Caki2 (cell line): ENCODE measurements at regions not wholly inside any gene's neighbourhood (a gene's known extent, or its start where the extent isn't known, plus 50 kb on each side); places are given as distances from the start of the nearest gene placed in this dataset.

Source experiments
- DNase-seq: peaks from one replicate; pipeline ENCODE4 v3.0.0-alpha.2; 2015; ENCODE audit warnings: low read depth
- in situ Hi-C: cut with HindIII; loops from 2 replicates; pipeline ENCODE4 v1.10.0; 2016; ENCODE audit warnings: low sequenced_read_pairs, low pct_unique_long_range_greater_than_20kb, mixed read lengths

GRCh38 chr6:93624408-93624807, 205.0 kb upstream of the EPHA7 start:
- in situ Hi-C loops, result no loop called here
- no peak for DNase-seq

- in situ Hi-C loops, result no loop called here
- no peak for DNase-seq
Measured at GRCh38 chr6:93621442-93621841, 202.1 kb upstream of the EPHA7 start.

DNA sequence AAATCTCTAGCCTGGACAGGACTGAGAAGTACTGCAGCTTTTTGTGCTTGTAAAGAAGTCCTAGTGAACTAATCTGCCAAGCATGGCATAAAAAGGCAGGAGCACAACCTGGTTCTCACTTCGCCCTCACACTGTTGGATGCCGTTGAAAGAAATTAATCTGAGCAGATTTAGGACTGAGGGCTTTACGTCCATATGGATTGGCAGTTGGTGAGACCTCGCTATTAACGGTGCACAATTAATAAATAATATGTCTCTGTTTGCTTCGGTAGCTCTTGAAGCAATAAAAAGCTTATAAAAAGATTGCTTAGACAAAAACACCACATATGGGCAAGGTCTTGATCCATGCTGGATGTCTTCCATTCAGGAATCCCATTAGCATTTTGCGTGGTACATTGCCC, 185.6 kb upstream of the EPHA7 start:
- DNase-seq, result no peak
- in situ Hi-C loops, result no loop called here

- in situ Hi-C loops, result no loop called here
- no peak for DNase-seq
Measured at GRCh38 chr6:93592417-93592816, 173.1 kb upstream of the EPHA7 start.

DNA sequence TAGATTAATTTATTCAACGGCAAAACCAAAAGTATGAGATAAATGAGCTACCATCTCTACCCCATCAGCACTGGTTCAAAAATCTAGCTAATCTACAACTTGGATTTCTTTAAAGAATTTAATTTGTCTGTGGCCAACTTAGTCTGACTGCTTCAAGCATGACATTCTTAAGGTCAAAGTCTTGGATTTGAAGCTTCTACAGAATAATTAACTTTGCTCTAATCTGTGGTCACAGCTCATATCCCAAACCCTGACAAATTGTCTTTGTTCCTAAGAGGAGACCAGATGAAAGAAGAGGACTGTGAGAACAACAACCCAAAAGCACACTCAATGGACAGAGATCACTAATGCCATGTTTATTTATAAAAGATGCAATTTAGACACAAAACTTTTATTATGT, 166.9 kb upstream of the EPHA7 start:
- no peak for DNase-seq
- in situ Hi-C loops, result no loop called here

DNA sequence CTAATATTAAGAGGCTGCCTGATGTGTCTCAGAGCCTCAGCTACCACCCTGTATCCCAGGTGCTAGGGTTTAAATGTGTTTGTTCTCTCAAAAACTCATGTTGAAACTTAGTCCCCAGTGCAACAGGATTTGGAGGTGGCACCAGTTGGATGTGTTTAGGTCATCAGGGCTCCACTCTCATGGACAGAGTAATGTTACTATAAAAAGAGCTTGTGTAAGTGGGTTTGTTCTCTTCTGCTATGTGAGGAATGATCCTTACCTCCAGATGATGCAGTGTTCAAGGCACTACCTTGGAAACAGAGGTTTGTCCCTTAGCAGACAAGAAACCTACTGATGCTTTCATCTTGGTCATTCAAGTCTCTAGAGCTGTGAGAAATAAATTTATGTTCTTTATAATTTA, 164.9 kb upstream of the EPHA7 start:
- in situ Hi-C loops, result no loop called here
- no peak for DNase-seq

DNA sequence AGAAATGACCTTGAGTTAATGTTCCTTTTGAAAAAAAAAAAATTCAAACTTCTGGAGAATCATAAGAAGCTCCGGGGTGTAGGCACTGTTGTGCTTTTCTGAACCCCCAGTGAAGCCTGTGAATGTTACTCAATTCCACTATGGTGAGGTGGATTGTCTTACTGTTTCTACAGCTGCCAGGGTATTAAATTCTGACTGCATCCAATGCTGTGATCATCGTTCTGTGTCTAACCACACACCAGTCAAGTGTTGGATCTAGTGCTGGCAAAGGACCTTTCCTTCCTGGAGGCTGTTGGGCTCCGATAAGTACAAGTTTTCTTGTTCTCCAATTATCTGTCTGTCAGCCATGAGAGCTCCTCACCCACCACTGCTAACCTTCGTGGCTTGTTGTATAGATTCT, 162.0 kb upstream of the EPHA7 start:
- in situ Hi-C loops, result no loop called here
- DNase-seq, result no peak

GRCh38 chr6:93580446-93580845, 161.1 kb upstream of the EPHA7 start:
- in situ Hi-C loops, result no loop called here
- no peak for DNase-seq

GRCh38 chr6:93575495-93576267, 156.3 kb upstream of the EPHA7 start:
- in situ Hi-C loops, result no loop called here
- no peak for DNase-seq

DNA sequence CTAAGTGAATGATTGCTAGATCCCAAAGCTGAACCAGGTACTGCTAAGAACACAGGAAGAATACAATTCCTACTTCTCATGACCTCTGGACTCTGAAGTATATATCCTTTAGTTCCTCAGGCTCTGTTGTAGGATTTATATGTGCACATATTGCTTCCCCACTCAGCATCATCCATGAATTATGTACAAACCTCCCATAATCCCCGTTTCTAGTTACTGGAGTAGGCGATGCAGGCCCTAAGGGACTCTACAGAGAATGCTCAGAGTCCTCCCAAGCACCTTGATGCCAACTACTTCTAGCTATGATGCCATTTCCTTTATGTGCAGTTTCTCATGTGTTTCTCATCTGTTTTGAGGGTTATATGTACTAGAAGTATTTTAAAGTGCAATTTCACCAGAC, 154.9 kb upstream of the EPHA7 start:
- in situ Hi-C loops, result no loop called here
- no peak for DNase-seq

GRCh38 chr6:93571346-93571745, 152.0 kb upstream of the EPHA7 start:
- DNase-seq, result no peak
- in situ Hi-C loops, result no loop called here

GRCh38 chr6:93568169-93568568, 148.8 kb upstream of the EPHA7 start:
- in situ Hi-C loops, result no loop called here
- no peak for DNase-seq

DNA sequence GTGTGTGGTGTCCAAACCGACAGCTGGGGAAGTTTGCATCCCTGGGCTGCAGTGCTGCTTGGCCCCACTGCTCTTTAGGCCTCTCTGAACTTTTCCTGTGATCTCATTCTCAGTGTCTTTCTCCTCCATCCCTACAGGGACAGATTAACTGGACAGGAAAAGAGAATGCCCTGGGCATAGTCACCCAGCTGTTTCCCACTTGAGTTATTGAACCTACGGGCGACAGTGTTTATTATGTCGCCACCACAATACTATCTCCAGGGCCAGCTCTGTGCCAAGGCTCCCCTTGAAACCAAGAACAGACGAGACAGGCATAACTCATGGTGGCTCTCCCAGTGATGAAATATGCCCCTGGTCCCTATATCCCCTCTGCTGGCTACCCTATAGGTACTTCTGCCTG, 147.8 kb upstream of the EPHA7 start:
- in situ Hi-C loops, result no loop called here
- DNase-seq, result no peak

DNA sequence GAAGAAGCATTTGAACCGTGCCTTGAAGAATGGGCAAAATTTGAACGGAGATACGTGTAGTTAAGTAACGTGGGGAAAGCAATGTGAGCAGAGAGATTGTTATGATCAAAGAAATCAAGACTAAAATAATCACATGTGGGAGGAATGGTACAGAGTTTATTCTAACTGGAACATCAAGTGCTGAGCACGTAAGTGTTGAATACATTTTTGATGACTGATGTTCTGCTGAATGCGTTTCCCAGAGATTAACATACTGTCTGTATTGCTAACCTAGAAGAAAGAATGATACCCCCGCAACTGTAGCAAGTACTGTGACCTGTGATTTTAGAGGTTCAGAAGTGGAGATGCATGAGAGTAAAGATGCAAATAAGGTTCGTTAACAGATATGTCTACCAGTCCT, 146.9 kb upstream of the EPHA7 start:
- no peak for DNase-seq
- in situ Hi-C loops, result no loop called here

GRCh38 chr6:93562582-93562981, 143.2 kb upstream of the EPHA7 start:
- no peak for DNase-seq
- in situ Hi-C loops, result no loop called here

- DNase-seq, result no peak
- in situ Hi-C loops, result no loop called here
Measured at GRCh38 chr6:93555292-93555691, 135.9 kb upstream of the EPHA7 start.

DNA sequence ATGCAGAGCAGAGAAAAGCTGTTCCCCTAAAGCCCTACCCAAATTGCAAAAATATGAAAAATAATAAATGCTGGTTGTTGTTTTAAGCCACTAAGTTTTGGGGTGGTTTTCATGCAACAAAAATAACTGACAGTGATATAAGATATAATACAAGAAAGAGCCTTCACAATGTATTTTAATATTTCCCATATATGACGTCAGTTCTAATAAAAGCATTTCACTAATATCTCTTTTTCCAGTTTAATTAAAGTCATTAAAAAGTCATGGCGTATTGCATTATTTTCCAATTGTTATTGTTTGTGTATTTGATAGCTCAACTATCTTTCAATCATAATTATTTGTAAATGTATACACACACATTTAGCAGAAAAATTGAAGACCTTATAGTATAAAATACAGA, 134.7 kb upstream of the EPHA7 start:
- no peak for DNase-seq
- in situ Hi-C loops, result no loop called here

DNA sequence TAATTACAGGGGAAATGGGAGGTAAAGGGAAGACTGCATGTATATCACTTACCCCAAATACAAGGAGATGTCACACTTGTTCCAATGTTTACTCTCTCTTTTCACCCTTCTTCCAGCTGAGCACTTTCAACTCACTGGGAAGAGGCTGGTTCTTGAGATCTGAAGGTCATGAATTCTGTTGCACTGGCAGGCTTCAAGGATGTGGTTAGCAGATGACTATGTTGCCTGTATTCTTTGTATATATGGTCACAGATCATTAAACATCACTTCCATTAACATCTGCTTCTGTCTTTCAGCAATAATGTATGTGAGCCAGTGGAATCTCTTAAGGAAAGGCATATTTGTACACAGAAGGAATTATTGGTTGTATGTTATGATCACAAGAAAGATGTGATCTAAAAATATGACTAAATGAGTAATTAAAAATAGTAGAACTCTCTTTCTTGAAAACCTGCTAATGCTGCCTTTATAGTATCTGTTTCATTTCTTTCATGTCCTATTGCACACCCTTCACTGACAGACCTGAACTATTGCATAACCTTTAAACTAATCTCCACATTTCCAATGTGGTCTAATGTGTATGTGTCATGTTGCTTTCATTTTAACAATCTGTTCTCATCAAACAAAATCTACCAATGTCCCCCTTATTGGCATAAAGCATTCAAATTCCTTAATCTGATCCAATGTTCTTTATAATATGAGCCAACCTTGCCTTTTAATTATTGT, 131.4 kb upstream of the EPHA7 start:
- in situ Hi-C loops, result no loop called here
- peak; percentile 34 for DNase-seq

DNA sequence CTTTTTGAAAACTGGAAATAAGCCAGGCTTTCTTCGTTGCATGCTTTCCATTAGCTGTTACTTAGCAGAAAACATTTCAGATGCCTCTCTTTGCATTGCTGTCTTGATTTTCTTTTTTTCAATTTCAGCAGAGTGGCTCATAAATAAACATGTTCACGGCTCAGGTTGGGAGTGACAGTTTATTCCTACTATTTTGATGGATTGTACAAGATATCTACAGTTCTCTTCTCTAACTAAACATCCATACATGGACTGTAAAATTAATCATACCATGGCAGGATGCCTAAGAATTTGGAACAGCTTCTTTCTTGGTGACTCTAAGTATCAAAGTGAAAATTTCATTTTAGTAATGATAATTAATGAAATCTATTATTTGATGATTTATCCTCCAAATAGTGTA, 130.5 kb upstream of the EPHA7 start:
- in situ Hi-C loops, result no loop called here
- DNase-seq, result no peak
